ENCODE measurements at regions not wholly inside any gene's neighbourhood (a gene's known extent, or its start where the extent isn't known, plus 50 kb on each side); places are given as distances from the start of the nearest gene placed in this dataset.
A peak's percentile ranks its signal among the peaks of the same experiment; 100 is the strongest.

- Histone ChIP-seq H3K36me3 (ENCODE audit: control insufficient read depth, insufficient read depth, low read length, severe bottlenecking) (no peaks in the 10 kb centered on the region), H3K4me1 (ENCODE audit: control insufficient read depth, insufficient read depth, low read length) (no peaks in the 10 kb centered on the region), H3K27me3 (replicated peaks; ENCODE audit: control insufficient read depth, insufficient read depth, low read length) (no peaks in the 10 kb centered on the region), H3K9ac (ENCODE audit: low read length) (no peak overlapping the region), H3K9me3 (ENCODE audit: control insufficient read depth, low read length) (no peaks in the 10 kb centered on the region), H3K4me3 (ENCODE audit: low read length) (no peak overlapping the region)
- no peak for DNase-seq (ENCODE audit: low read depth)
Observed at GRCh38 chr4:18343581-18343980, 322.0 kb upstream of the LCORL start.

- Histone ChIP-seq H3K9ac (ENCODE audit: low read length) (no peak overlapping the region), H3K27me3 (replicated peaks; ENCODE audit: control insufficient read depth, insufficient read depth, low read length) (no peaks in the 10 kb centered on the region), H3K4me3 (ENCODE audit: low read length) (no peak overlapping the region), H3K36me3 (ENCODE audit: control insufficient read depth, insufficient read depth, low read length, severe bottlenecking) (no peaks in the 10 kb centered on the region), H3K4me1 (ENCODE audit: control insufficient read depth, insufficient read depth, low read length) (no peaks in the 10 kb centered on the region), H3K9me3 (ENCODE audit: control insufficient read depth, low read length) (no peaks in the 10 kb centered on the region)
- no peak for DNase-seq (ENCODE audit: low read depth)
Observed at GRCh38 chr4:18342847-18343246, 321.3 kb upstream of the LCORL start.

GRCh38 chr4:18321956-18322530 is 300.5 kb upstream of the LCORL start:
- no peak overlapping the region for H3K4me3 ChIP-seq (ENCODE audit: low read length)
- no peak for DNase-seq (ENCODE audit: low read depth)

GRCh38 chr4:18319431-18319830 is 297.9 kb upstream of the LCORL start:
- Histone ChIP-seq H3K27me3 (replicated peaks; ENCODE audit: control insufficient read depth, insufficient read depth, low read length) (no peaks in the 10 kb centered on the region), H3K36me3 (ENCODE audit: control insufficient read depth, insufficient read depth, low read length, severe bottlenecking) (no peaks in the 10 kb centered on the region), H3K9ac (ENCODE audit: low read length) (no peak overlapping the region), H3K4me1 (ENCODE audit: control insufficient read depth, insufficient read depth, low read length) (no peaks in the 10 kb centered on the region), H3K4me3 (ENCODE audit: low read length) (peak overlapping the region; percentile 46), H3K9me3 (ENCODE audit: control insufficient read depth, low read length) (no peaks in the 10 kb centered on the region)
- no peak for DNase-seq (ENCODE audit: low read depth)

More at GRCh38 chr4:18321956-18322530, 300.5 kb upstream of the LCORL start:
- no peaks in the 10 kb centered on the region for H3K4me1 ChIP-seq (ENCODE audit: control insufficient read depth, insufficient read depth, low read length)
- H3K9me3 ChIP-seq (ENCODE audit: control insufficient read depth, low read length), result no peaks in the 10 kb centered on the region
- no peaks in the 10 kb centered on the region for H3K27me3 ChIP-seq (replicated peaks; ENCODE audit: control insufficient read depth, insufficient read depth, low read length)
- H3K36me3 ChIP-seq (ENCODE audit: control insufficient read depth, insufficient read depth, low read length, severe bottlenecking), result no peaks in the 10 kb centered on the region
- H3K9ac ChIP-seq (ENCODE audit: low read length), result no peak overlapping the region

GRCh38 chr4:18318682-18319388 is 297.3 kb upstream of the LCORL start:
- no peaks in the 10 kb centered on the region for H3K36me3 ChIP-seq (ENCODE audit: control insufficient read depth, insufficient read depth, low read length, severe bottlenecking)
- H3K9ac ChIP-seq (ENCODE audit: low read length), result no peak overlapping the region
- H3K4me1 ChIP-seq (ENCODE audit: control insufficient read depth, insufficient read depth, low read length), result no peaks in the 10 kb centered on the region
- no peaks in the 10 kb centered on the region for H3K9me3 ChIP-seq (ENCODE audit: control insufficient read depth, low read length)
- peak overlapping the region; percentile 46 for H3K4me3 ChIP-seq (ENCODE audit: low read length)
- DNase-seq (ENCODE audit: low read depth), result peak; percentile 0
- H3K27me3 ChIP-seq (replicated peaks; ENCODE audit: control insufficient read depth, insufficient read depth, low read length), result no peaks in the 10 kb centered on the region

GRCh38 chr4:18314731-18315130 is 293.2 kb upstream of the LCORL start:
- no peaks in the 10 kb centered on the region for H3K4me1 ChIP-seq (ENCODE audit: control insufficient read depth, insufficient read depth, low read length)
- H3K27me3 ChIP-seq (replicated peaks; ENCODE audit: control insufficient read depth, insufficient read depth, low read length), result no peaks in the 10 kb centered on the region
- DNase-seq (ENCODE audit: low read depth), result no peak
- no peaks in the 10 kb centered on the region for H3K36me3 ChIP-seq (ENCODE audit: control insufficient read depth, insufficient read depth, low read length, severe bottlenecking)
- no peak overlapping the region for H3K4me3 ChIP-seq (ENCODE audit: low read length)
- H3K9me3 ChIP-seq (ENCODE audit: control insufficient read depth, low read length), result no peaks in the 10 kb centered on the region
- no peak overlapping the region for H3K9ac ChIP-seq (ENCODE audit: low read length)

- Histone ChIP-seq H3K9me3 (ENCODE audit: control insufficient read depth, low read length) (no peaks in the 10 kb centered on the region), H3K27me3 (replicated peaks; ENCODE audit: control insufficient read depth, insufficient read depth, low read length) (no peaks in the 10 kb centered on the region), H3K36me3 (ENCODE audit: control insufficient read depth, insufficient read depth, low read length, severe bottlenecking) (no peaks in the 10 kb centered on the region), H3K9ac (ENCODE audit: low read length) (no peak overlapping the region), H3K4me1 (ENCODE audit: control insufficient read depth, insufficient read depth, low read length) (no peaks in the 10 kb centered on the region), H3K4me3 (ENCODE audit: low read length) (no peak overlapping the region)
- DNase-seq (ENCODE audit: low read depth), result no peak
Observed at GRCh38 chr4:18297684-18298083, 276.1 kb upstream of the LCORL start.

GRCh38 chr4:18296411-18296810 is 274.9 kb upstream of the LCORL start:
- Histone ChIP-seq H3K4me3 (ENCODE audit: low read length) (no peak overlapping the region), H3K9me3 (ENCODE audit: control insufficient read depth, low read length) (no peaks in the 10 kb centered on the region), H3K9ac (ENCODE audit: low read length) (no peak overlapping the region), H3K27me3 (replicated peaks; ENCODE audit: control insufficient read depth, insufficient read depth, low read length) (no peaks in the 10 kb centered on the region), H3K4me1 (ENCODE audit: control insufficient read depth, insufficient read depth, low read length) (no peaks in the 10 kb centered on the region), H3K36me3 (ENCODE audit: control insufficient read depth, insufficient read depth, low read length, severe bottlenecking) (no peaks in the 10 kb centered on the region)
- DNase-seq (ENCODE audit: low read depth), result no peak

GRCh38 chr4:18294846-18295245 is 273.3 kb upstream of the LCORL start:
- no peak overlapping the region for H3K4me3 ChIP-seq (ENCODE audit: low read length)
- no peak for DNase-seq (ENCODE audit: low read depth)
- no peaks in the 10 kb centered on the region for H3K36me3 ChIP-seq (ENCODE audit: control insufficient read depth, insufficient read depth, low read length, severe bottlenecking)

GRCh38 chr4:18294021-18294420 is 272.5 kb upstream of the LCORL start:
- Histone ChIP-seq H3K4me1 (ENCODE audit: control insufficient read depth, insufficient read depth, low read length) (no peaks in the 10 kb centered on the region), H3K4me3 (ENCODE audit: low read length) (no peak overlapping the region), H3K9me3 (ENCODE audit: control insufficient read depth, low read length) (no peaks in the 10 kb centered on the region), H3K36me3 (ENCODE audit: control insufficient read depth, insufficient read depth, low read length, severe bottlenecking) (no peaks in the 10 kb centered on the region), H3K9ac (ENCODE audit: low read length) (no peak overlapping the region), H3K27me3 (replicated peaks; ENCODE audit: control insufficient read depth, insufficient read depth, low read length) (no peaks in the 10 kb centered on the region)
- DNase-seq (ENCODE audit: low read depth), result no peak

More at GRCh38 chr4:18294846-18295245, 273.3 kb upstream of the LCORL start:
- Histone ChIP-seq H3K9me3 (ENCODE audit: control insufficient read depth, low read length) (no peaks in the 10 kb centered on the region), H3K4me1 (ENCODE audit: control insufficient read depth, insufficient read depth, low read length) (no peaks in the 10 kb centered on the region), H3K27me3 (replicated peaks; ENCODE audit: control insufficient read depth, insufficient read depth, low read length) (no peaks in the 10 kb centered on the region), H3K9ac (ENCODE audit: low read length) (no peak overlapping the region)

GRCh38 chr4:18292411-18292810 is 270.9 kb upstream of the LCORL start:
- no peaks in the 10 kb centered on the region for H3K9me3 ChIP-seq (ENCODE audit: control insufficient read depth, low read length)
- no peak overlapping the region for H3K4me3 ChIP-seq (ENCODE audit: low read length)
- no peak overlapping the region for H3K9ac ChIP-seq (ENCODE audit: low read length)
- H3K27me3 ChIP-seq (replicated peaks; ENCODE audit: control insufficient read depth, insufficient read depth, low read length), result no peaks in the 10 kb centered on the region
- DNase-seq (ENCODE audit: low read depth), result no peak
- no peaks in the 10 kb centered on the region for H3K36me3 ChIP-seq (ENCODE audit: control insufficient read depth, insufficient read depth, low read length, severe bottlenecking)
- H3K4me1 ChIP-seq (ENCODE audit: control insufficient read depth, insufficient read depth, low read length), result no peaks in the 10 kb centered on the region

- H3K9ac ChIP-seq (ENCODE audit: low read length), result no peak overlapping the region
- DNase-seq (ENCODE audit: low read depth), result no peak
- H3K9me3 ChIP-seq (ENCODE audit: control insufficient read depth, low read length), result no peaks in the 10 kb centered on the region
- H3K36me3 ChIP-seq (ENCODE audit: control insufficient read depth, insufficient read depth, low read length, severe bottlenecking), result no peaks in the 10 kb centered on the region
- H3K27me3 ChIP-seq (replicated peaks; ENCODE audit: control insufficient read depth, insufficient read depth, low read length), result no peaks in the 10 kb centered on the region
- no peaks in the 10 kb centered on the region for H3K4me1 ChIP-seq (ENCODE audit: control insufficient read depth, insufficient read depth, low read length)
- no peak overlapping the region for H3K4me3 ChIP-seq (ENCODE audit: low read length)
Observed at GRCh38 chr4:18291981-18292380, 270.4 kb upstream of the LCORL start.
